IMR-90 (cell line): ENCODE measurements at regions not wholly inside any gene's neighbourhood (a gene's known extent, or its start where the extent isn't known, plus 50 kb on each side); places are given as distances from the start of the nearest gene placed in this dataset.

ENCODE experiments used
- ATAC-seq: fragments of 200-7000 bp; cut with Tn5 transposase; 2 replicates; pipeline ENCODE4 v1.9.1; 2020; ENCODE audit warnings: low read depth, mild to moderate bottlenecking, moderate library complexity
- BruUV-seq: library from RNA; stranded (reverse); fragments of 400-500 nt; replicated peaks from 2 replicates; lab custom pipeline; 2021; lab: Mats Ljungman, UMichigan
- CTCF ChIA-PET: fragments of 300-600 bp; formaldehyde crosslinking; extraction: SDS; loops from one replicate; lab custom pipeline; 2021; ENCODE audit warnings: antibody characterized with exemption; lab: Yijun Ruan, JAX
- POLR2A ChIA-PET: fragments of 300-600 bp; sonication (Branson Sonifier 250); formaldehyde crosslinking; loops from one replicate; lab custom pipeline; 2022; ENCODE audit warnings: antibody characterized with exemption; ENCODE audit not compliant: unreplicated experiment; lab: Charles Lee
- DNase-seq: peaks from one replicate; pipeline ENCODE4 v3.0.0; 2013
- H2AFZ ChIP-seq: replicated peaks from 2 replicates; pipeline ENCODE3; 2013; ENCODE audit warnings: low read length, mild to moderate bottlenecking; ENCODE audit not compliant: poor library complexity
- H2AK5ac ChIP-seq: 2 replicates; pipeline ENCODE4 v1.6.1; 2013; ENCODE audit warnings: low read depth, low read length, inconsistent platforms
- H2AK9ac ChIP-seq: replicated peaks from 2 replicates; pipeline ENCODE3; 2013; ENCODE audit warnings: mild to moderate bottlenecking, low read depth, low read length, moderate library complexity; ENCODE audit not compliant: poor library complexity
- H2BK120ac ChIP-seq: 2 replicates; pipeline ENCODE4 v1.6.1; 2013; ENCODE audit warnings: low read depth, low read length, inconsistent platforms
- H2BK15ac ChIP-seq: 3 replicates; pipeline ENCODE4 v1.6.1; 2013; ENCODE audit warnings: low read depth, low read length, inconsistent platforms
- H2BK20ac ChIP-seq: 2 replicates; pipeline ENCODE4 v1.6.1; 2013; ENCODE audit warnings: low read depth, mild to moderate bottlenecking, inconsistent platforms, low read length, moderate library complexity
- H2BK5ac ChIP-seq: 2 replicates; pipeline ENCODE4 v1.6.1; 2013; ENCODE audit warnings: mild to moderate bottlenecking, low read depth, low read length, inconsistent platforms; ENCODE audit not compliant: poor library complexity, severe bottlenecking
- H3K14ac ChIP-seq: replicated peaks from 2 replicates; pipeline ENCODE4 v1.6.1; 2013; ENCODE audit warnings: low read depth, low read length, inconsistent platforms
- H3K18ac ChIP-seq: 2 replicates; pipeline ENCODE4 v1.6.1; 2013; ENCODE audit warnings: low read depth, low read length, control low read depth
- H3K23ac ChIP-seq: 2 replicates; pipeline ENCODE4 v1.6.1; 2013; ENCODE audit warnings: low read depth, low read length, inconsistent platforms
- H3K27ac ChIP-seq: 2 replicates; pipeline ENCODE4 v1.5.1; 2013; ENCODE audit warnings: mild to moderate bottlenecking, control low read depth, low read length; ENCODE audit not compliant: insufficient read depth
- H3K27me3 ChIP-seq: 2 replicates; pipeline ENCODE4 v1.6.1; 2013; ENCODE audit warnings: low read length; ENCODE audit not compliant: control insufficient read depth, insufficient read depth
- H3K36me3 ChIP-seq: 2 replicates; pipeline ENCODE4 v1.6.1; 2013; ENCODE audit warnings: low read length, mixed read lengths; ENCODE audit not compliant: control insufficient read depth, insufficient read depth
- H3K4ac ChIP-seq: 2 replicates; pipeline ENCODE4 v1.6.1; 2013; ENCODE audit warnings: low read depth, low read length, inconsistent platforms
- H3K4me1 ChIP-seq: 2 replicates; pipeline ENCODE4 v1.6.1; 2013; ENCODE audit warnings: low read length, mixed read lengths; ENCODE audit not compliant: control insufficient read depth, insufficient read depth
- H3K4me2 ChIP-seq: 2 replicates; pipeline ENCODE4 v1.6.1; 2013; ENCODE audit warnings: low read depth, mild to moderate bottlenecking, control low read depth, low read length, moderate library complexity
- H3K4me3 ChIP-seq: 2 replicates; pipeline ENCODE4 v1.5.1; 2013; ENCODE audit warnings: low read depth, mild to moderate bottlenecking, control low read depth, low read length, moderate library complexity; ENCODE audit not compliant: insufficient read depth
- H3K56ac ChIP-seq: 2 replicates; pipeline ENCODE4 v1.6.1; 2013; ENCODE audit warnings: low read length, inconsistent platforms; ENCODE audit not compliant: insufficient read depth; ENCODE audit errors: extremely low read depth
- H3K79me1 ChIP-seq, 2 experiments: 2 replicates each; pipeline ENCODE4 v1.6.1; 2013; ENCODE audit warnings: low read length in 2 of 2, inconsistent platforms in 1 of 2, low read depth in 1 of 2
- H3K9ac ChIP-seq: 2 replicates; pipeline ENCODE4 v1.6.1; 2013; ENCODE audit warnings: low read depth, low read length, control low read depth
- H3K9me1 ChIP-seq: 2 replicates; pipeline ENCODE4 v1.6.1; 2013; ENCODE audit warnings: low read length, inconsistent platforms; ENCODE audit not compliant: insufficient read depth
- H3K9me3 ChIP-seq: 2 replicates; pipeline ENCODE4 v1.6.1; 2013; ENCODE audit warnings: low read length; ENCODE audit not compliant: control insufficient read depth, insufficient read depth
- H4K20me1 ChIP-seq: 2 replicates; pipeline ENCODE4 v1.6.1; 2013; ENCODE audit warnings: low read length, inconsistent platforms; ENCODE audit not compliant: insufficient read depth
- H4K5ac ChIP-seq: 2 replicates; pipeline ENCODE4 v1.6.1; 2013; ENCODE audit warnings: mild to moderate bottlenecking, low read depth, low read length, control low read depth
- H4K8ac ChIP-seq, 2 experiments: 2 replicates each; pipeline ENCODE4 v1.6.1; 2013; ENCODE audit warnings: low read depth in 2 of 2, low read length in 2 of 2, control low read depth in 1 of 2, inconsistent platforms in 1 of 2
- H4K91ac ChIP-seq: 2 replicates; pipeline ENCODE4 v1.6.1; 2013; ENCODE audit warnings: low read depth, low read length, inconsistent platforms; ENCODE audit not compliant: insufficient read depth
- BHLHE40 ChIP-seq: fragments of 150-350 bp; IDR thresholded peaks from 2 replicates; pipeline ENCODE4 v1.6.1; 2016; ENCODE audit warnings: mild to moderate bottlenecking, low read depth, low read length
- CEBPB ChIP-seq: IDR thresholded peaks from 2 replicates; pipeline ENCODE4 v1.6.1; 2012; ENCODE audit warnings: low read depth, low read length, improper control_type of control experiment
- CHD1 ChIP-seq: IDR thresholded peaks from 2 replicates; pipeline ENCODE4 v1.6.1; 2012; ENCODE audit warnings: low read depth, low read length, improper control_type of control experiment
- CTCF ChIP-seq: conservative IDR thresholded peaks from 2 replicates; pipeline ENCODE4 v1.5.1; 2012; ENCODE audit warnings: mild to moderate bottlenecking, low read depth, low read length, improper control_type of control experiment
- FOS ChIP-seq: fragments of 150-350 bp; IDR thresholded peaks from 2 replicates; pipeline ENCODE4 v1.6.1; 2016; ENCODE audit warnings: low read depth, low read length
- MAFK ChIP-seq: IDR thresholded peaks from 2 replicates; pipeline ENCODE4 v1.6.1; 2012; ENCODE audit warnings: low read depth, low read length, improper control_type of control experiment
- MAZ ChIP-seq: IDR thresholded peaks from 2 replicates; pipeline ENCODE4 v1.6.1; 2012; ENCODE audit warnings: low read depth, mild to moderate bottlenecking, low read length, improper control_type of control experiment, moderate library complexity, borderline replicate concordance
- MXI1 ChIP-seq: IDR thresholded peaks from 2 replicates; pipeline ENCODE4 v1.6.1; 2012; ENCODE audit warnings: low read depth, mild to moderate bottlenecking, low read length, moderate library complexity, borderline replicate concordance
- NFE2L2 ChIP-seq: fragments of 150-350 bp; IDR thresholded peaks from 2 replicates; pipeline ENCODE4 v1.6.1; 2016; ENCODE audit warnings: low read depth, mild to moderate bottlenecking, low read length
- POLR2A ChIP-seq: IDR thresholded peaks from 2 replicates; pipeline ENCODE4 v1.6.1; 2012; ENCODE audit warnings: mild to moderate bottlenecking, low read depth, low read length
- RAD21 ChIP-seq: IDR thresholded peaks from 2 replicates; pipeline ENCODE4 v1.6.1; 2012; ENCODE audit warnings: low read length, improper control_type of control experiment
- RCOR1 ChIP-seq: IDR thresholded peaks from 2 replicates; pipeline ENCODE4 v1.6.1; 2012; ENCODE audit warnings: mild to moderate bottlenecking, low read length, improper control_type of control experiment; ENCODE audit not compliant: insufficient replicate concordance
- RFX5 ChIP-seq: IDR thresholded peaks from 2 replicates; pipeline ENCODE4 v1.8.0; 2012; ENCODE audit warnings: low read depth, mild to moderate bottlenecking, low read length, moderate library complexity
- SMC3 ChIP-seq: fragments of 150-350 bp; IDR thresholded peaks from 2 replicates; pipeline ENCODE4 v1.6.1; 2016; ENCODE audit warnings: low read depth, mild to moderate bottlenecking, antibody characterized with exemption, low read length, moderate library complexity
- USF2 ChIP-seq: fragments of 150-350 bp; IDR thresholded peaks from 2 replicates; pipeline ENCODE4 v1.6.1; 2017; ENCODE audit warnings: mild to moderate bottlenecking, antibody characterized with exemption, low read length, low read depth
- WGBS, 2 experiments: methylation state at CpG; one replicate each; pipeline versions ENCODE4 v1.1.5 to v1.1.7; 2013; ENCODE audit warnings: missing lambda C conversion rate in 2 of 2; ENCODE audit not compliant: insufficient read length in 1 of 2; ENCODE audit errors: extremely low coverage in 2 of 2; 5-methylcytosine and 5-hydroxymethylcytosine counted together
- dilution Hi-C: fragments of 300-500 bp; cut with HindIII; formaldehyde crosslinking; loops from one replicate; pipeline ENCODE4 v1.14.3; 2018; ENCODE audit warnings: low sequenced_read_pairs; ENCODE audit not compliant: unreplicated experiment
- in situ Hi-C: fragments of 300-500 bp; cut with MboI; formaldehyde crosslinking; loops from 3 replicates; pipeline ENCODE4 v1.14.3; 2019; ENCODE audit warnings: low sequenced_read_pairs, inconsistent platforms, mixed read lengths
- intact Hi-C: fragments of 100-400 bp; cut with micrococcal nuclease; formaldehyde crosslinking; loops from 2 replicates; pipeline ENCODE4 v1.10.0; 2022
- TF ChIP-seq, protein P1 (sequence below): fragments of 150-350 bp; IDR thresholded peaks from 2 replicates; pipeline ENCODE4 v1.6.1; 2016; ENCODE audit warnings: low read depth, mild to moderate bottlenecking, low read length, moderate library complexity, borderline replicate concordance

- no peaks in the 10 kb centered on the region for H3K27me3 ChIP-seq
- no peak overlapping the region for H2BK5ac ChIP-seq
- dilution Hi-C loops (no loop called here), in situ Hi-C loops (no loop called here), intact Hi-C loops (no loop called here)
- no peak overlapping the region for H3K4ac ChIP-seq
- H3K79me1 ChIP-seq, result no peaks in the 10 kb centered on the region
- H2AK9ac ChIP-seq, result no peak overlapping the region
- no peak overlapping the region for H2BK20ac ChIP-seq
- DNase-seq (no peak), ATAC-seq (no peak)
- H3K27ac ChIP-seq, result no peak overlapping the region
- no peak overlapping the region for H4K5ac ChIP-seq
- ChIA-PET CTCF (no interaction called here), POLR2A (no interaction called here)
- H4K20me1 ChIP-seq, result no peaks in the 10 kb centered on the region
- no peak for TF ChIP-seq MAZ
- no peak for TF ChIP-seq MXI1
- TF ChIP-seq NFE2L2, result no peak
- no peak for TF ChIP-seq SMC3
- no peak for TF ChIP-seq CTCF
- TF ChIP-seq, protein P1, sequence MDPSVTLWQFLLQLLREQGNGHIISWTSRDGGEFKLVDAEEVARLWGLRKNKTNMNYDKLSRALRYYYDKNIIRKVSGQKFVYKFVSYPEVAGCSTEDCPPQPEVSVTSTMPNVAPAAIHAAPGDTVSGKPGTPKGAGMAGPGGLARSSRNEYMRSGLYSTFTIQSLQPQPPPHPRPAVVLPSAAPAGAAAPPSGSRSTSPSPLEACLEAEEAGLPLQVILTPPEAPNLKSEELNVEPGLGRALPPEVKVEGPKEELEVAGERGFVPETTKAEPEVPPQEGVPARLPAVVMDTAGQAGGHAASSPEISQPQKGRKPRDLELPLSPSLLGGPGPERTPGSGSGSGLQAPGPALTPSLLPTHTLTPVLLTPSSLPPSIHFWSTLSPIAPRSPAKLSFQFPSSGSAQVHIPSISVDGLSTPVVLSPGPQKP, result no peak
- no peak for TF ChIP-seq RCOR1
- no peak for TF ChIP-seq FOS
- no peak for TF ChIP-seq CEBPB
- TF ChIP-seq MAFK, result no peak
- TF ChIP-seq RFX5, result no peak
- TF ChIP-seq CHD1, result no peak
- no peak for TF ChIP-seq BHLHE40
- TF ChIP-seq USF2, result no peak
- TF ChIP-seq RAD21, result no peak
- TF ChIP-seq POLR2A, result no peak
- H3K14ac ChIP-seq, result no peak overlapping the region
- no peak overlapping the region for H3K4me3 ChIP-seq
- no peaks in the 10 kb centered on the region for H3K9me1 ChIP-seq
- no peaks in the 10 kb centered on the region for H3K4me1 ChIP-seq
- H4K8ac ChIP-seq, result no peak overlapping the region
- H3K36me3 ChIP-seq, result no peaks in the 10 kb centered on the region
- no peak overlapping the region for H3K56ac ChIP-seq
- no peak overlapping the region for H2AFZ ChIP-seq
- H3K9me3 ChIP-seq, result no peaks in the 10 kb centered on the region
- no peak overlapping the region for H4K91ac ChIP-seq
- H3K9ac ChIP-seq, result no peak overlapping the region
- H2AK5ac ChIP-seq, result no peak overlapping the region
- H2BK15ac ChIP-seq, result no peak overlapping the region
- H2BK120ac ChIP-seq, result no peak overlapping the region
- WGBS, 2 experiments, result no CpG with 5 or more reads among the region's 2 CpGs
- BruUV-seq, result no TSS peak
- no peak overlapping the region for H3K4me2 ChIP-seq
- no peak overlapping the region for H3K23ac ChIP-seq
- no peak overlapping the region for H3K18ac ChIP-seq
These were observed 149.4 kb upstream of the CNTN3 start for GRCh38 chr3:74763830-74764229.
